HepG2 (cell line): ENCODE measurements at regions not wholly inside any gene's neighbourhood (a gene's known extent, or its start where the extent isn't known, plus 50 kb on each side); places are given as distances from the start of the nearest gene placed in this dataset.
"Not testable (repeated sequence)": the region's sequence is repeated elsewhere in the genome, so short reads cannot be mapped to it uniquely, and the experiment has no call there.

Source experiments
- ATAC-seq: fragments of 200-7000 bp; cut with Tn5 transposase; 3 replicates; pipeline ENCODE4 v1.9.1; 2020; ENCODE audit warnings: mild to moderate bottlenecking, moderate library complexity
- BruUV-seq: library from RNA; stranded (reverse); fragments of 400-500 nt; replicated peaks from 2 replicates; lab custom pipeline; 2021; lab: Mats Ljungman, UMichigan
- CTCF ChIA-PET: fragments of 300-600 bp; formaldehyde crosslinking; extraction: SDS; loops from one replicate; lab custom pipeline; 2021; ENCODE audit warnings: low total read pairs, inconsistent platforms, low intra/inter-chr PET ratio; lab: Yijun Ruan, JAX
- POLR2A ChIA-PET: fragments of 350-600 bp; sonication (Branson Sonifier 250); formaldehyde crosslinking; loops from one replicate; lab custom pipeline; 2020; ENCODE audit warnings: antibody characterized with exemption, inconsistent platforms; lab: Yijun Ruan, JAX
- DNase-seq: peaks from one replicate; pipeline ENCODE4 v3.0.0-alpha.2; 2015; ENCODE audit warnings: low spot score
- FAIRE-seq: peaks from 3 replicates; lab custom pipeline; 2011; peaks lifted over from hg19 to GRCh38; lab: Jason Lieb, UNC
- H2AFZ ChIP-seq: one replicate; pipeline ENCODE4 v1.6.1; 2011; ENCODE audit warnings: low read length, inconsistent platforms
- H3K27ac ChIP-seq: fragments of 300-600 bp; 3 replicates; pipeline ENCODE4 v1.8.0; 2011; ENCODE audit warnings: mixed run types, mild to moderate bottlenecking, mixed read lengths, low read length, inconsistent platforms; ENCODE audit not compliant: insufficient read depth; ENCODE audit errors: extremely low read length
- H3K27me3 ChIP-seq, 2 experiments: fragments of 200-600 bp in 1 of 2; 2 replicates in 1 of 2; 3 replicates in 1 of 2; pipeline versions ENCODE4 v1.6.0 to v1.8.0; 2011; ENCODE audit warnings: low read length in 2 of 2, mild to moderate bottlenecking in 2 of 2, moderate library complexity in 2 of 2, inconsistent platforms in 1 of 2; ENCODE audit not compliant: insufficient read depth in 2 of 2, control insufficient read depth in 1 of 2
- H3K36me3 ChIP-seq, 2 experiments: fragments of 200-600 bp in 1 of 2; replicated peaks in 1 of 2; 2 replicates in 1 of 2; 3 replicates in 1 of 2; pipeline versions ENCODE4 v1.5.1 to v1.8.0; 2011; ENCODE audit warnings: low read length in 2 of 2, inconsistent platforms in 1 of 2; ENCODE audit not compliant: insufficient read depth in 2 of 2, control insufficient read depth in 1 of 2
- H3K4me1 ChIP-seq: 2 replicates; pipeline ENCODE4 v1.5.1; 2012; ENCODE audit warnings: low read length, inconsistent platforms; ENCODE audit not compliant: insufficient read depth
- H3K4me2 ChIP-seq: 2 replicates; pipeline ENCODE4 v1.6.0; 2011; ENCODE audit warnings: low read depth, low read length, inconsistent platforms
- H3K4me3 ChIP-seq, 3 experiments: fragments of 200-600 bp in 1 of 3; sonication (generic), shearing (Covaris generic) in 1 of 3; replicated peaks in 1 of 3; 2 replicates each; pipeline ENCODE4 v1.5.1; 2011 to 2016; ENCODE audit warnings: low read length in 3 of 3, inconsistent platforms in 2 of 3, low read depth in 2 of 3, mild to moderate bottlenecking in 2 of 3, control low read depth in 1 of 3, mixed read lengths in 1 of 3; ENCODE audit not compliant: insufficient read depth in 1 of 3
- H3K79me2 ChIP-seq: one replicate; pipeline ENCODE4 v1.6.1; 2011; ENCODE audit warnings: low read length, inconsistent platforms; ENCODE audit not compliant: insufficient read depth
- H3K9ac ChIP-seq: 2 replicates; pipeline ENCODE4 v1.6.0; 2011; ENCODE audit warnings: mild to moderate bottlenecking, low read depth, low read length, inconsistent platforms; ENCODE audit not compliant: insufficient read depth
- H3K9me3 ChIP-seq: 2 replicates; pipeline ENCODE4 v1.5.1; 2012; ENCODE audit warnings: mild to moderate bottlenecking, low read length
- H4K20me1 ChIP-seq: 2 replicates; pipeline ENCODE4 v1.6.0; 2011; ENCODE audit warnings: inconsistent platforms, mild to moderate bottlenecking, low read length, moderate library complexity; ENCODE audit not compliant: insufficient read depth
- AKNA ChIP-seq: sonication (generic); formaldehyde crosslinking; IDR thresholded peaks from 2 replicates; pipeline ENCODE4 v1.4.0; 2020; ENCODE audit warnings: missing genetic modification reagents, borderline replicate concordance
- WGBS: methylation state at CpG from one replicate; pipeline ENCODE4 v1.1.6; 2017; ENCODE audit warnings: low lambda C conversion rate; 5-methylcytosine and 5-hydroxymethylcytosine counted together
- in situ Hi-C: cut with HindIII; loops from 2 replicates; pipeline ENCODE4 v1.10.0; 2017; ENCODE audit warnings: low pct_unique_long_range_greater_than_20kb; ENCODE audit not compliant: extremely low pct_ligation_motif_present
- intact Hi-C: fragments of 100-400 bp; cut with micrococcal nuclease; formaldehyde crosslinking; loops from one replicate; pipeline ENCODE4 v1.10.0; 2022; ENCODE audit not compliant: unreplicated experiment
- TF ChIP-seq, protein P1 (sequence below): sonication (generic); formaldehyde crosslinking; IDR thresholded peaks from 2 replicates; pipeline ENCODE4 v1.8.1; 2023; ENCODE audit warnings: mild to moderate bottlenecking, moderate library complexity, missing genetic modification reagents

DNA sequence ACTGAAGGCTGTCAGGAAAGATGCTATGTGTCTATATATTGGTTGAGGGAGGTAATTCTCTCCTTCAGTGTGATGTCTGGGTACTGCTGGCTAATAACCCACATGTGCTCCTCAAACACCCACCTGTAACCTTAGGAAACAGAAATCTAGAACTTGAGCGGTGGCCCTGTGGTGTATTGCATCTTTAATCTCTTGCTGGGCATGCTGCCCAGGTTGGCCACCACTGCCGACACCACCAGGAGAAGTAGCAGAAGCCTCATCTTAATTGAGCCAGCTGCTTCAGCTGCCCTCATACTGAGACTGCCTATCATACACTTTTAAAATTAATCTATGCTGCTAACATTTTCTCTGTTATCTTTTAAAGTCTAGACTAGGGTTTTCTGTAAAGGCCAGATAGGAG lies 103.5 kb upstream of the C5orf63 start:
- intact Hi-C loops, result no loop called here
- POLR2A ChIA-PET, result no interaction called here
- in situ Hi-C loops, result no loop called here
- no peaks in the 10 kb centered on the region for H4K20me1 ChIP-seq
- DNase-seq, result no peak
- ATAC-seq, result no peak
- no peak for FAIRE-seq
- no peaks in the 10 kb centered on the region for H3K36me3 ChIP-seq
- 0% methylated on average over 1 of the region's 2 CpGs for WGBS
- no TSS peak for BruUV-seq
- H3K4me1 ChIP-seq, result no peaks in the 10 kb centered on the region
- H3K27ac ChIP-seq, result no peak overlapping the region
- H3K79me2 ChIP-seq, result no peaks in the 10 kb centered on the region
- H2AFZ ChIP-seq, result no peak overlapping the region
- H3K4me2 ChIP-seq, result no peak overlapping the region
- TF ChIP-seq AKNA (CRISPR knock-in tag), result no peak
- TF ChIP-seq, protein P1, sequence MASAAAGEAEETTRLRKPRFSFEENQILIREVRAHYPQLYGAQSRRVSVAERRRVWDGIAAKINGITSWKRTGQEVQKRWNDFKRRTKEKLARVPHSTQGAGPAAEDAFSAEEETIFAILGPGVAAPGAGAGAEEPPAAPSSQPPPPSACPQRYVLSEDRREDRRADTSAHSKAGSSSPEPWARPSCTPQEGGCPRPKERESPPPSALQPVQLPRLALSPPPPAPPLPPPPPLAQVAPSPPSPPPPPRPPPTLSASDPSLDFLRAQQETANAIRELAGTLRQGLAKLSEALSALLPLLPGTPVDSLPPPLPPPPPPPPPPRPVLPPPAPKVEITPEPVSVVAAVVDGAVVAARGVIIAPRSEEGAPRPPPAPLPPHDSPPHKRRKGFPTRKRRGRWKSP, result no peak
- TF ChIP-seq, all 625 proteins: peak for 0
- H3K9ac ChIP-seq, result no peak overlapping the region
- no peak overlapping the region for H3K4me3 ChIP-seq
- no peaks in the 10 kb centered on the region for H3K27me3 ChIP-seq
- no peaks in the 10 kb centered on the region; the same call in 1 of the 2 replicates for H3K9me3 ChIP-seq
- CTCF ChIA-PET, result no interaction called here

DNA sequence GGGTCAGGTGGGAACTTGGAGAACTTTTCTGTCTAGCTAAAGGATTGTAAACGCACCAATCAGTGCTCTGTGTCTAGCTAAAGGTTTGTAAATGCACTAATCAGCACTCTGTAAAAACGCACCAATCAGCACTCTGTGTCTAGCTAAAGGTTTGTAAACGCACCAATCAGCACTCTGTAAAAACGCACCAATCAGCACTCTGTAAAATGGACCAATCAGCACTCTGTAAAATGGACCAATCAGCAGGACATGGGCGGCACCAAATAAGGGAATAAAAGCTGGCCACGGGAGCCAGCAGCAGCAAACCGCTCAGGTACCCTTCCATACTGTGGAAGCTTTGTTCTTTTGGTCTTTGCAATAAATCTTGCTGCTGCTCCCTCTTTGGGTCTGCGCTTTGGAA lies 108.0 kb upstream of the MEGF10 start:
- POLR2A ChIA-PET, CTCF ChIA-PET, BruUV-seq, DNase-seq, H3K27me3 ChIP-seq, FAIRE-seq, ATAC-seq, H2AFZ ChIP-seq, H3K79me2 ChIP-seq, intact Hi-C loops, H3K36me3 ChIP-seq, H3K27ac ChIP-seq, H3K9me3 ChIP-seq, H3K4me2 ChIP-seq, in situ Hi-C loops, H4K20me1 ChIP-seq, H3K4me1 ChIP-seq, H3K9ac ChIP-seq, H3K4me3 ChIP-seq: not testable (repeated sequence)
- 32% methylated on average over 6 of the region's 8 CpGs for WGBS
